HFF-Myc (cell line): ENCODE measurements at regions not wholly inside any gene's neighbourhood (a gene's known extent, or its start where the extent isn't known, plus 50 kb on each side); places are given as distances from the start of the nearest gene placed in this dataset.

Source experiments
- DNase-seq: peaks from one replicate; pipeline ENCODE4 v3.0.0-alpha.2; 2011; ENCODE audit warnings: low read depth; ENCODE audit errors: extremely low read depth
- H3K4me3 ChIP-seq: replicated peaks from 2 replicates; pipeline ENCODE4 v1.5.1; 2011; ENCODE audit warnings: low read depth, mild to moderate bottlenecking, control low read depth, low read length
- TF ChIP-seq, protein P1 (sequence below): IDR thresholded peaks from 2 replicates; pipeline ENCODE4 v1.5.1; 2012; ENCODE audit warnings: mild to moderate bottlenecking, low read depth, low read length, control low read depth; ENCODE audit errors: missing control alignments

DNA sequence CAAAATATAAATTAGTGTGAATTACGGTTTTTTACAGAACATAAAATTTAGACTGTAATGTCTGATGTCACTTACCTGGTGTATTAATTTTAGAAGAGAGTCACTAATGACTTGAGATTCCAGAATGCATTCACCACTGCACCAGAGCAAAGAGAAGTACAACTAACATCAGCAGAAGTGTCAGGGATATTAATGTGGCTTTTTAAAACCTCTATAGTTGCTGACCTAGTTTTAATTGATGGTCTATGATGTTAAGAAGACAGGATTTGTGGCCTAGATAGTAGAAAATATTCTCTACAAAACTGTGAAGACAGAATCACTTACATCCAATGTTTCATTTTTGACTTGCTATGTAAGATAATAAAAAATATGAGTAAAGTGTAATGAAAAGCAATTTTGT, 1181.6 kb downstream of the RAPGEF2 start:
- no peak overlapping the region for H3K4me3 ChIP-seq
- TF ChIP-seq, protein P1, sequence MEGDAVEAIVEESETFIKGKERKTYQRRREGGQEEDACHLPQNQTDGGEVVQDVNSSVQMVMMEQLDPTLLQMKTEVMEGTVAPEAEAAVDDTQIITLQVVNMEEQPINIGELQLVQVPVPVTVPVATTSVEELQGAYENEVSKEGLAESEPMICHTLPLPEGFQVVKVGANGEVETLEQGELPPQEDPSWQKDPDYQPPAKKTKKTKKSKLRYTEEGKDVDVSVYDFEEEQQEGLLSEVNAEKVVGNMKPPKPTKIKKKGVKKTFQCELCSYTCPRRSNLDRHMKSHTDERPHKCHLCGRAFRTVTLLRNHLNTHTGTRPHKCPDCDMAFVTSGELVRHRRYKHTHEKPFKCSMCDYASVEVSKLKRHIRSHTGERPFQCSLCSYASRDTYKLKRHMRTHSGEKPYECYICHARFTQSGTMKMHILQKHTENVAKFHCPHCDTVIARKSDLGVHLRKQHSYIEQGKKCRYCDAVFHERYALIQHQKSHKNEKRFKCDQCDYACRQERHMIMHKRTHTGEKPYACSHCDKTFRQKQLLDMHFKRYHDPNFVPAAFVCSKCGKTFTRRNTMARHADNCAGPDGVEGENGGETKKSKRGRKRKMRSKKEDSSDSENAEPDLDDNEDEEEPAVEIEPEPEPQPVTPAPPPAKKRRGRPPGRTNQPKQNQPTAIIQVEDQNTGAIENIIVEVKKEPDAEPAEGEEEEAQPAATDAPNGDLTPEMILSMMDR = no peak
- DNase-seq = no peak

DNA sequence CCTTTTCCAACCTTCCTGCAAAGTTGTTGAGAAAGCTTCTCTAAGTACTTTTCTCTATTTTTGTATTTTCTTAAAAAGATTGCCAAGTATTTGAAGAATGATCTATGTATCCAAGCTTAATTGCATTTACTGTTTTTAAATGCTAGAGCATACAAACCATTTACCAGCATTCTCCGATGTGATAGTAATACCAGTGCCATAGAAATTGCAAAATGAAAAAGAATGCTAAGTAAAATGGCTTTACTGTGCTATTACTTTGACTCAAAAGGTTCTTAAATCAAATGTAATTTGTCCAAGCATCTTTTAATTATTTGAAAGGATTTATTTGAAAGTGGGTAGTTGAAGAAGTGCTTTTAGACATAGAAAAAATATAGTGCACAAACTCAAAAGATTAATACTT, 1183.2 kb downstream of the RAPGEF2 start:
- TF ChIP-seq, protein P1 = no peak
- no peak for DNase-seq
- no peak overlapping the region for H3K4me3 ChIP-seq

DNA sequence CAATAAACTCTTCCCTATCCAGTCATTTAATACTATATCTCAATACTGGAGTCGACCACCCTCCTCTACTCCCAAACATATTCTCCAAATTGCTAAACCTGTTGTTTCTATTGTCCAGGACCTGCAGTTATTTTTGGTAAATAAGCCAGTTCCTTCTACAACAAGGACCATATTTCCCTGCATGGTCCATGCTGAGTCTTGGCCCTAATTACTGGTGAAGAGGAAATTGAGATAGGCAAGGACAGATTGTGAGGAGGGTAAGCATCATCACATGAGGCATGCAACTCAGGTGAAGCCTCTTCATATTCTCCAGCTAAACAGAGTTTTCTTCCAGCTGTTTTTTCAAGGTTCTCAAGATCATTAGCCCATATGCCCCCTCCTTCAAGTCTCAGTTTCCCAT, 1193.6 kb downstream of the RAPGEF2 start:
- TF ChIP-seq, protein P1 = no peak
- no peak for DNase-seq

DNA sequence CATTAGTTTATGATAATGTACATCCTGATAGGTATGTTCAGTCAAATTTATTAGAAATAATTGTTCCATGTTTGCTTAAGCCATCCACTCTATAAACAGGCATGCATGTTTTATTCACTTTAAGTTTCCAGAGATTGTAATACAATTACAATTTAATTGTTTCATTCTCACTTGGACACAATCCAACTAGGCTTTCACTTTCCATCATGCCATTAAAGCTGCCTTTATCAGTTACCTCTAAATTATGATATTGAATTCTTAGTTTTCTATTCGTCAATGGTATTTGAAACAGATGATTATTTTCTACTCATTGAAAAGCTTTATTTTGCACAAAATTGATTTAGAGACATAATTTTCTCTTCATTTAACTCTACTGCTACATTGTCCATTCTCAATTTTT, 1196.3 kb downstream of the RAPGEF2 start:
- no peak for DNase-seq
- TF ChIP-seq, protein P1 = no peak

More for the DNA sequence above, 1193.6 kb downstream of the RAPGEF2 start:
- H3K4me3 ChIP-seq = no peak overlapping the region

DNA sequence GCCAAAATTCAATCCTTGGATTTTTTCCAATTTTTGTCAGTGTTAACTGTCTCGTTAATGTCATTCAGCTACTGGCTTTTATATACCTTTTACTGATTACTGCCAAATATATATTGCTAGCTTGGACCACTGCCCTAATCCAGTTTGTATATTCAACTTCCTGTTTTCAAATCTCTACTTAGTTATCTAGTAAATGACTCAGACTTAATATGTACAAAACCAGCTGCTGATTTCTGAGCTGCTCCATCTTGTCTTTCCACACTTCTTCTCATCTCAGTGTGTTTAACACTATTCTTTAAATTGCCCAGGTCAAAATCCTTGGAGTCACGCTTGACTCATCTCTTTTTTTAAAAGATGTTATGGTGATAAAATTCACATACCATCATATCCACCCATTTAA, 1196.7 kb downstream of the RAPGEF2 start:
- TF ChIP-seq, protein P1 = no peak
- no peak overlapping the region for H3K4me3 ChIP-seq
- no peak for DNase-seq

More for the DNA sequence above, 1196.3 kb downstream of the RAPGEF2 start:
- H3K4me3 ChIP-seq = no peak overlapping the region

DNA sequence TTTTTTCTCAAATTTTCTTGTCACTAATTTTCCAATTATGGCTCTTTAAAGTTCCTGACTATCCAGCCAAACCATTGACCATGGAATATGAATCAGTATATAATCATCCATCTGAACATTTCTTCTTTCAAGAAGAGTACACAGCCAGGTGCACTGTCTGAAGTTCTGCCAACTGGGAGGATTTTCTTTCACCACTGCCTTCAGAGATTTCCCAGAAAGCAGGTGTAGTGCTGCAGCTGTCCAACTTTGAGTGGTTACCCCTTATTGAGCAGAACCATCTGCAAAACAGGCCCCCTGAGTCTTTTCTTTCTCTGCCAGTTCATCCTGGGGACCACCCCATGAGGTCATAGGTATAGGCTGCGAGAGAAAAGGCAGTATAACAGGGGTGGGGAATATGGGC, 1213.2 kb downstream of the RAPGEF2 start:
- no peak for DNase-seq
- H3K4me3 ChIP-seq = no peak overlapping the region
- TF ChIP-seq, protein P1 = no peak

DNA sequence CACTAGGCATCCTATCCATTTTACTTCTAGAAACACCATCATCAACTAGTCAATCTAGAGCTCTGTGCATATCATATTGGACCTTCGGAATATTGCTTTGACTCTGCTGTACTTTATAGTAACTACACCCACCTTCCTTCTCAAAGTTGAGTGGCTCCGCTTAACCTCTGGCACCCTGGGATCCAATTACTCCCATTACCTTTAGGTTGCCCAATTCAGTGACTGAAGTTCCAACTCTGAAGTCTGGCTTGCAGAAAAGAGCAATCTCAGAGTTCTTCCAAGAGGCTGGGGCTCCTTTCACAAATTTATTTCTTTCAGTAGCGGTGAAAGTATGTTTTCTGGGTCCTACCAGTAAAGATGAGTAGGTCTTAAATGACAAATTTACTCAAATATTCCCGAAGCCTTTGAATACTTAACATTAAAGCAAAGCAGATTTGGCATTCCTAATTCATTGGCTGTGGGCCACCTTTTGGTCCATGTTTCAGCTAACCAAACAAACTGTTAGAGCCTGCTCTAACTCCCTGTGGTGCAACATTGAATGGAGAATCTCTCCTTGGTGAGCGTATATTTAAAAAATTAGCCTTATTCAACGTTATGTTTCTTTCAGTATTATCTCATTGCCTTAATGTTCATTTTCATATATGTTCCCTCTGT, 1215.8 kb downstream of the RAPGEF2 start:
- no peak for DNase-seq
- H3K4me3 ChIP-seq = no peak overlapping the region
- TF ChIP-seq, protein P1 = no peak
